Right lobe of liver (tissue), 6 donors: ENCODE measurements at regions not wholly inside any gene's neighbourhood (a gene's known extent, or its start where the extent isn't known, plus 50 kb on each side); places are given as distances from the start of the nearest gene placed in this dataset.

Experiments used
- ATAC-seq, 4 donors: fragments of 200-7000 bp; cut with Tn5 transposase; one replicate each; pipeline ENCODE4 v1.9.1; 2020; ENCODE audit warnings: mild to moderate bottlenecking in 4 of 4, moderate library complexity in 4 of 4
- DNase-seq, 3 donors: peaks; one replicate each; pipeline ENCODE4 v3.0.0-alpha.2; 2020
- H3K27ac ChIP-seq, 3 donors: fragments of 200-600 bp; one replicate each; pipeline ENCODE4 v1.8.0; 2022
- H3K27me3 ChIP-seq, 2 donors: fragments of 200-600 bp; one replicate each; pipeline ENCODE4 v1.8.0; 2022
- H3K36me3 ChIP-seq, 4 donors: fragments of 200-600 bp; sonication (generic) in 1 of 4; one replicate each; pipeline versions ENCODE4 v1.5.1 to v1.8.0; 2017 to 2022; ENCODE audit warnings: control low read depth in 1 of 4
- H3K4me1 ChIP-seq, 4 donors: fragments of 200-600 bp; sonication (generic) in 1 of 4; one replicate each; pipeline versions ENCODE4 v1.5.1 to v1.8.0; 2017 to 2022; ENCODE audit warnings: control low read depth in 1 of 4
- H3K4me3 ChIP-seq, 3 donors: fragments of 200-600 bp; one replicate each; pipeline ENCODE4 v1.8.0; 2022
- H3K9me3 ChIP-seq, 4 donors: fragments of 200-600 bp; sonication (generic) in 1 of 4; one replicate each; pipeline versions ENCODE4 v1.5.1 to v1.8.0; 2017 to 2022; ENCODE audit warnings: control low read depth in 1 of 4
- CTCF ChIP-seq, 4 donors: fragments of 200-600 bp in 3 of 4; fragments of 450-650 bp in 1 of 4; IDR thresholded peaks; one replicate each; pipeline versions ENCODE4 v1.5.1 to v1.8.0; 2016 to 2022; ENCODE audit warnings: antibody characterized with exemption in 4 of 4, mild to moderate bottlenecking in 2 of 4
- POLR2A ChIP-seq: fragments of 450-650 bp; IDR thresholded peaks from one replicate; pipeline ENCODE4 v1.6.1; 2017; ENCODE audit warnings: antibody characterized with exemption, mild to moderate bottlenecking
- WGBS: methylation state at CpG from one replicate; pipeline ENCODE4 v1.1.6; 2018; ENCODE audit warnings: low coverage, low lambda C conversion rate; ENCODE audit not compliant: insufficient coverage; ENCODE audit errors: missing lambda C conversion rate; 5-methylcytosine and 5-hydroxymethylcytosine counted together
- intact Hi-C, 2 donors: fragments of 100-400 bp; cut with DNase I; formaldehyde crosslinking; loops; one replicate each; pipeline versions ENCODE4 v1.11.2 to v1.14.1; 2022
- donor health status: DM: no; HTN: yes; CAD: no.
- donor health status: DM: no; HTN: no; CAD: no.
- donor health status: DM: no; HTN: no; CAD: no.
- donor health status: DM: no; HTN: yes; CAD: no.
- donor health status: DM: no; HTN: yes; CAD: no.

DNA sequence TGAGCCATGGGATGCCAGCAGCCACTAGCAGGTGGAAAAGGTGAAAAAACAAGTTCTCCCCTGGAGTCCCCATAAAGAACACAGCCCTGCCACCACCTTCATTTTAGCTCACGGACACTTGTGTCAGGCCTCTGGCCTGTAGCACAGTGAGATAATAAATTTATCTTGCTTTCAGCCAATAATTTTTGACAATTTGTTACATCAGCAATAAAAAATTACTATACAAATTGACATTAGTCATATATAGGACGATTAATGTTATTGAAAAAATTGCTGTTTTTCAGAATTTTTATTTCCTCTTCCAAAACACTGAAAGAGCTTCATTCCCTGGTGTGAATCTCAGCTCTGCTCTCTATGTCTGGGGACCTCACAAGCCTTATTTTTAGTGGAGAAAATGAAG is 152.9 kb upstream of the ETV3 start:
- no peak for ATAC-seq
- intact Hi-C loops = no loop called here
- no peak for TF ChIP-seq CTCF (IDR thresholded peaks at IDR 0.05)
- TF ChIP-seq POLR2A = no peak

GRCh38 chr1:157289424-157290105 is 151.4 kb upstream of the ETV3 start:
- Histone ChIP-seq H3K4me3 (no peak overlapping the region), H3K9me3 (no peaks in the 10 kb centered on the region), H3K36me3 (no peaks in the 10 kb centered on the region), H3K27me3 (no peaks in the 10 kb centered on the region), H3K27ac (no peak overlapping the region), H3K4me1 (no peaks in the 10 kb centered on the region)
- TF ChIP-seq CTCF (IDR thresholded peaks at IDR 0.05) (no peak), POLR2A (no peak)
- WGBS = 46% methylated on average over 2 of the region's 7 CpGs
- DNase-seq (no peak), ATAC-seq (no peak)
- intact Hi-C loops = no loop called here

More for the DNA sequence above, 152.9 kb upstream of the ETV3 start:
- DNase-seq = no peak
- Histone ChIP-seq H3K36me3 (no peaks in the 10 kb centered on the region), H3K4me3 (no peak overlapping the region), H3K27me3 (no peaks in the 10 kb centered on the region), H3K9me3 (no peaks in the 10 kb centered on the region), H3K27ac (no peak overlapping the region), H3K4me1 (no peaks in the 10 kb centered on the region)
- WGBS = 53% methylated on average over 2 of the region's 2 CpGs

- intact Hi-C loops = no loop called here
- no peak overlapping the region for H3K4me3 ChIP-seq
- TF ChIP-seq POLR2A (no peak), CTCF (IDR thresholded peaks at IDR 0.05) (no peak)
- no peaks in the 10 kb centered on the region for H3K36me3 ChIP-seq
- no peak for ATAC-seq
- DNase-seq = no peak
- no peaks in the 10 kb centered on the region for H3K9me3 ChIP-seq
- H3K27me3 ChIP-seq = no peaks in the 10 kb centered on the region
- H3K27ac ChIP-seq = no peak overlapping the region
- H3K4me1 ChIP-seq = no peaks in the 10 kb centered on the region
Observed at GRCh38 chr1:157288996-157289395, 150.8 kb upstream of the ETV3 start.

DNA sequence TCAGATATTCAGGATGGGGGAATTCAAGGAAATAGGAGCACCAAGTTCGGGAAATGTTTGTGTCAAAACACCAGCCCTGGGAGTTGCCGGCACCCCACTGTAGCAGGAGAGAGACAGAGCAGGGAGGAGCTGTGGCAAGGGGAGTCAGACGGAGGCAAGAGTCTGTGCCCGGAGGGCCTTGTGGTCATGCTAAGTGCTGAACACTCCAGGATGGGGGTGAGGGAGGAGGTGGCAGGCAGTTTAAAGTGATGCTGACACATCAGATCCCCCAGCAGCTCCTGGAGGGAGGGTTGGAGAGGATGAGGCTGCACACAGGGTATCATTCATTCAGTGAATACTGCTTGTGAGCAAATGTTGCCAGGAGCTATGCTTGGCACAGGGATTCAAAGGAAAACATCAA is 150.3 kb upstream of the ETV3 start:
- no peak for DNase-seq
- TF ChIP-seq POLR2A = no peak
- no peak for TF ChIP-seq CTCF (IDR thresholded peaks at IDR 0.05)
- ATAC-seq = no peak

GRCh38 chr1:157288006-157288405 is 149.8 kb upstream of the ETV3 start:
- Histone ChIP-seq H3K36me3 (no peaks in the 10 kb centered on the region), H3K4me3 (no peak overlapping the region), H3K27me3 (no peaks in the 10 kb centered on the region), H3K9me3 (no peaks in the 10 kb centered on the region), H3K4me1 (no peaks in the 10 kb centered on the region), H3K27ac (no peak overlapping the region)
- no peak for TF ChIP-seq CTCF (IDR thresholded peaks at IDR 0.05)
- TF ChIP-seq POLR2A = no peak
- intact Hi-C loops = no loop called here
- DNase-seq = no peak
- WGBS = 89% methylated on average over 1 of the region's 1 CpG
- no peak for ATAC-seq

More for the DNA sequence above, 150.3 kb upstream of the ETV3 start:
- WGBS = 48% methylated on average over 4 of the region's 4 CpGs
- intact Hi-C loops = no loop called here
- no peak overlapping the region for H3K4me3 ChIP-seq
- no peaks in the 10 kb centered on the region for H3K9me3 ChIP-seq
- H3K4me1 ChIP-seq = no peaks in the 10 kb centered on the region
- H3K27me3 ChIP-seq = no peaks in the 10 kb centered on the region
- no peaks in the 10 kb centered on the region for H3K36me3 ChIP-seq
- H3K27ac ChIP-seq = no peak overlapping the region
